GM23338 (cell line): ENCODE measurements at regions not wholly inside any gene's neighbourhood (a gene's known extent, or its start where the extent isn't known, plus 50 kb on each side); places are given as distances from the start of the nearest gene placed in this dataset.

Source experiments
- CREB1 ChIP-seq: fragments of 250-450 bp; sonication (Bioruptor Pico); IDR thresholded peaks from 2 replicates; pipeline ENCODE4 v1.5.0; 2020; ENCODE audit warnings: low read depth, mild to moderate bottlenecking, moderate library complexity
- CTCF ChIP-seq, 2 experiments: fragments of 200-600 bp in 1 of 2; sonication (generic) in 1 of 2; conservative IDR thresholded peaks; 2 replicates each; pipeline versions ENCODE4 v1.5.1 to v1.6.1; 2016 to 2017; ENCODE audit warnings: antibody characterized with exemption in 2 of 2, low read depth in 2 of 2, mild to moderate bottlenecking in 2 of 2, moderate library complexity in 1 of 2
- ETS1 ChIP-seq: IDR thresholded peaks from 2 replicates; pipeline ENCODE4 v1.6.1; 2016; ENCODE audit warnings: antibody characterized with exemption
- EZH2 ChIP-seq: fragments of 200-600 bp; sonication (generic); IDR thresholded peaks from one replicate; pipeline ENCODE4 v1.8.0; 2017; ENCODE audit warnings: antibody characterized with exemption, mild to moderate bottlenecking, low read depth; ENCODE audit not compliant: unreplicated experiment
- EZH2phosphoT487 ChIP-seq: fragments of 200-600 bp; sonication (generic); IDR thresholded peaks from one replicate; pipeline ENCODE4 v1.8.1; 2018; ENCODE audit warnings: antibody characterized with exemption; ENCODE audit not compliant: unreplicated experiment
- JUNB ChIP-seq: IDR thresholded peaks from one replicate; pipeline ENCODE4 v1.6.1; 2016; ENCODE audit warnings: antibody characterized with exemption; ENCODE audit not compliant: unreplicated experiment
- NANOG ChIP-seq: IDR thresholded peaks from 2 replicates; pipeline ENCODE4 v1.6.1; 2016; ENCODE audit warnings: antibody characterized with exemption, borderline replicate concordance
- POLR2AphosphoS5 ChIP-seq: IDR thresholded peaks from 2 replicates; pipeline ENCODE4 v1.6.1; 2016; ENCODE audit warnings: antibody characterized with exemption, low read depth
- STAT1 ChIP-seq: IDR thresholded peaks from one replicate; pipeline ENCODE4 v1.6.1; 2016; ENCODE audit warnings: antibody characterized with exemption; ENCODE audit not compliant: unreplicated experiment
- ZNF331 ChIP-seq: fragments of 250-450 bp; sonication (Bioruptor Pico); IDR thresholded peaks from 2 replicates; pipeline ENCODE4 v1.5.0; 2020; ENCODE audit warnings: low read depth, mild to moderate bottlenecking, moderate library complexity
- TF ChIP-seq, protein P1 (sequence below): IDR thresholded peaks from one replicate; pipeline ENCODE4 v1.6.1; 2018; ENCODE audit warnings: antibody characterized with exemption; ENCODE audit not compliant: unreplicated experiment

GRCh38 chr7:10460474-10460873 is 513.2 kb upstream of the PHF14 start:
- TF ChIP-seq CTCF (conservative IDR thresholded peaks at IDR 0.05; ENCODE audit: low read depth in 2 of 2) = no peak
- TF ChIP-seq EZH2 = no peak
- TF ChIP-seq, protein P1, sequence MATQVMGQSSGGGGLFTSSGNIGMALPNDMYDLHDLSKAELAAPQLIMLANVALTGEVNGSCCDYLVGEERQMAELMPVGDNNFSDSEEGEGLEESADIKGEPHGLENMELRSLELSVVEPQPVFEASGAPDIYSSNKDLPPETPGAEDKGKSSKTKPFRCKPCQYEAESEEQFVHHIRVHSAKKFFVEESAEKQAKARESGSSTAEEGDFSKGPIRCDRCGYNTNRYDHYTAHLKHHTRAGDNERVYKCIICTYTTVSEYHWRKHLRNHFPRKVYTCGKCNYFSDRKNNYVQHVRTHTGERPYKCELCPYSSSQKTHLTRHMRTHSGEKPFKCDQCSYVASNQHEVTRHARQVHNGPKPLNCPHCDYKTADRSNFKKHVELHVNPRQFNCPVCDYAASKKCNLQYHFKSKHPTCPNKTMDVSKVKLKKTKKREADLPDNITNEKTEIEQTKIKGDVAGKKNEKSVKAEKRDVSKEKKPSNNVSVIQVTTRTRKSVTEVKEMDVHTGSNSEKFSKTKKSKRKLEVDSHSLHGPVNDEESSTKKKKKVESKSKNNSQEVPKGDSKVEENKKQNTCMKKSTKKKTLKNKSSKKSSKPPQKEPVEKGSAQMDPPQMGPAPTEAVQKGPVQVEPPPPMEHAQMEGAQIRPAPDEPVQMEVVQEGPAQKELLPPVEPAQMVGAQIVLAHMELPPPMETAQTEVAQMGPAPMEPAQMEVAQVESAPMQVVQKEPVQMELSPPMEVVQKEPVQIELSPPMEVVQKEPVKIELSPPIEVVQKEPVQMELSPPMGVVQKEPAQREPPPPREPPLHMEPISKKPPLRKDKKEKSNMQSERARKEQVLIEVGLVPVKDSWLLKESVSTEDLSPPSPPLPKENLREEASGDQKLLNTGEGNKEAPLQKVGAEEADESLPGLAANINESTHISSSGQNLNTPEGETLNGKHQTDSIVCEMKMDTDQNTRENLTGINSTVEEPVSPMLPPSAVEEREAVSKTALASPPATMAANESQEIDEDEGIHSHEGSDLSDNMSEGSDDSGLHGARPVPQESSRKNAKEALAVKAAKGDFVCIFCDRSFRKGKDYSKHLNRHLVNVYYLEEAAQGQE = no peak
- TF ChIP-seq POLR2AphosphoS5 = no peak
- no peak for TF ChIP-seq JUNB
- no peak for TF ChIP-seq EZH2phosphoT487
- no peak for TF ChIP-seq ETS1
- no peak for TF ChIP-seq ZNF331 (CRISPR knock-in tag)
- no peak for TF ChIP-seq CREB1 (CRISPR knock-in tag)
- no peak for TF ChIP-seq NANOG
- no peak for TF ChIP-seq STAT1
